Lung (tissue), 11 donors: ENCODE measurements at regions not wholly inside any gene's neighbourhood (a gene's known extent, or its start where the extent isn't known, plus 50 kb on each side); places are given as distances from the start of the nearest gene placed in this dataset.

Source experiments
- ATAC-seq: fragments of 200-7000 bp; cut with Tn5 transposase; one replicate; pipeline ENCODE4 v1.9.1; 2020; ENCODE audit warnings: moderate number of reproducible peaks; ENCODE audit not compliant: insufficient read depth, low FRiP score
- DNase-seq, 3 donors: peaks; one replicate each; pipeline ENCODE4 v3.0.0-alpha.2; 2013 to 2017
- H3K27ac ChIP-seq, 2 donors: one replicate each; pipeline ENCODE4 v1.5.1; 2013; ENCODE audit warnings: mild to moderate bottlenecking in 2 of 2, moderate library complexity in 2 of 2, control low read depth in 1 of 2, inconsistent platforms in 1 of 2, low read depth in 1 of 2, low read length in 1 of 2
- H3K27me3 ChIP-seq, 3 donors: one replicate each; pipeline ENCODE4 v1.5.1; 2013; ENCODE audit warnings: low read length in 2 of 3; ENCODE audit not compliant: control insufficient read depth in 3 of 3, insufficient read depth in 3 of 3
- H3K36me3 ChIP-seq, 4 donors: one replicate each; pipeline ENCODE4 v1.5.1; 2013; ENCODE audit warnings: low read length in 4 of 4, mild to moderate bottlenecking in 1 of 4, moderate library complexity in 1 of 4; ENCODE audit not compliant: control insufficient read depth in 4 of 4, insufficient read depth in 4 of 4
- H3K4me1 ChIP-seq, 5 donors: one replicate each; pipeline ENCODE4 v1.5.1; 2013; ENCODE audit warnings: low read length in 5 of 5, mild to moderate bottlenecking in 2 of 5, moderate library complexity in 1 of 5; ENCODE audit not compliant: control insufficient read depth in 5 of 5, insufficient read depth in 5 of 5
- H3K4me3 ChIP-seq: one replicate; pipeline ENCODE4 v1.5.1; 2013; ENCODE audit warnings: mild to moderate bottlenecking, control low read depth, moderate library complexity
- H3K9ac ChIP-seq, 2 donors: one replicate each; pipeline ENCODE4 v1.5.1; 2013; ENCODE audit warnings: low read length in 2 of 2, control low read depth in 1 of 2; ENCODE audit not compliant: insufficient read depth in 1 of 2
- H3K9me3 ChIP-seq, 4 donors: one replicate each; pipeline ENCODE4 v1.5.1; 2013; ENCODE audit warnings: low read length in 3 of 4, mild to moderate bottlenecking in 1 of 4, moderate library complexity in 1 of 4; ENCODE audit not compliant: control insufficient read depth in 4 of 4, insufficient read depth in 3 of 4
- CTCF ChIP-seq: IDR thresholded peaks from 2 replicates; pipeline ENCODE4 v1.5.1; 2012; ENCODE audit warnings: mild to moderate bottlenecking; ENCODE audit errors: control extremely low read depth, extremely low read depth
- WGBS, 2 donors: extraction: QIAGEN DNeasy Blood & Tissue Kit; methylation state at CpG; one replicate each; pipeline ENCODE4 v1.1.7; 2013; 5-methylcytosine and 5-hydroxymethylcytosine counted together
- donor health status: control.
- donor health status: control.
- donor health status: Bipolar disorder and iron deficiency.
- donor health status: healthy.
- donor health status: DM: yes; HTN: yes; CAD: no.

DNA sequence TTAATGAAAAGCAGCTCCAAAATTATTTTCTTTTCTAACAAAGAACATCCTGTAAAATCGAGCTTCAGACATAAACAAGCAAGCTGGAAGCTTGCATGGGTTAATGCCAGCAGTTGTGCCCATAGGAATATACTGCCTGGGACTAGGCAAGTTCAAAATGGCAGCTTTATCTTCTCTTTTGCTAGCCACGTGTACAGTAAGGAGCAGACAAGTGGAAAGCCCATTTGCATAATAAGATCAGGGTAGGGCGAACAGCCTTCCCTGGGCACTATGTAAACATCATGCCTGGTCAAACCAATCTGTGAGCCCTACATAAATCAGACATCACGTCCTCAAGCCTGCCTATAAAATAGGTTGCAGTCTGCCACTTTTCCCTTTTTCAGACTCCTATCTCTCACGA, 489.7 kb downstream of the RFC3 start:
- Histone ChIP-seq H3K9ac (no peak overlapping the region), H3K4me3 (no peak overlapping the region), H3K27ac (no peak overlapping the region), H3K36me3 (no peaks in the 10 kb centered on the region), H3K9me3 (peaks cover 0 to 4% (median under 1%) of the 10 kb centered on the region in 4 donors), H3K27me3 (no peaks in the 10 kb centered on the region), H3K4me1 (no peaks in the 10 kb centered on the region)
- 67 to 79% methylated on average over 5 of the region's 5 CpGs for WGBS, 2 donors
- ATAC-seq (no peak), DNase-seq (no peak)
- no peak for TF ChIP-seq CTCF

GRCh38 chr13:34308725-34309124, 490.8 kb downstream of the RFC3 start:
- TF ChIP-seq CTCF, result no peak
- no peaks in the 10 kb centered on the region for H3K36me3 ChIP-seq
- no peak overlapping the region for H3K27ac ChIP-seq
- H3K4me3 ChIP-seq, result no peak overlapping the region
- H3K27me3 ChIP-seq, result no peaks in the 10 kb centered on the region
- DNase-seq (no peak), ATAC-seq (no peak)
- WGBS, 2 donors, result 84 to 96% methylated on average over 1 of the region's 1 CpG
- no peaks in the 10 kb centered on the region for H3K9me3 ChIP-seq
- no peak overlapping the region for H3K9ac ChIP-seq
- no peaks in the 10 kb centered on the region for H3K4me1 ChIP-seq

DNA sequence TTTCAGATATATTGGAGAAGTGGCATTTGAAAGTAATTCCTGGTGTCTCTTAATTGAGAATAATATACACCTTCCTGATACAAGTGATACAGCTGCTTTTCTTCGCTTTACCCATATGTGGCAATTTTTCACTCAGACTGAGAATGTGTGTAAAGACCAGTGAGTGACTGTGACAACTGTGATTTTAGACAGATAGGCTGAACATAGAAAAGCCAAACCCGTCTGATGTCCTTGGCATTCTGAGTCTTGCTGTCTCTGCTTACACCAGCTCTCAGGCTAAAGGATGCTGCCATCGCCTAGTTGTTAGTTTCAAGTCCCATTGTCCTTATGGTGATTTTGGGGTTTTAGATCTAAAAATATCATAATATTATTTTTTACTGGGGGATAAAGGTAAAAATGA, 492.6 kb downstream of the RFC3 start:
- no peak for TF ChIP-seq CTCF
- no peak for ATAC-seq
- no peaks in the 10 kb centered on the region for H3K36me3 ChIP-seq
- no peak for DNase-seq
- no peak overlapping the region for H3K27ac ChIP-seq
- H3K9ac ChIP-seq, result no peak overlapping the region
- WGBS, 2 donors, result 87 to 91% methylated on average over 3 of the region's 3 CpGs
- no peaks in the 10 kb centered on the region for H3K4me1 ChIP-seq
- H3K4me3 ChIP-seq, result no peak overlapping the region
- H3K27me3 ChIP-seq, result no peaks in the 10 kb centered on the region
- H3K9me3 ChIP-seq, result no peaks in the 10 kb centered on the region

- H3K27ac ChIP-seq, result no peak overlapping the region
- no peaks in the 10 kb centered on the region for H3K27me3 ChIP-seq
- no peaks in the 10 kb centered on the region for H3K36me3 ChIP-seq
- no peak overlapping the region for H3K4me3 ChIP-seq
- no peaks in the 10 kb centered on the region for H3K4me1 ChIP-seq
- H3K9me3 ChIP-seq, result no peaks in the 10 kb centered on the region
- DNase-seq, result no peak
- ATAC-seq, result no peak
- no peak overlapping the region for H3K9ac ChIP-seq
- no peak for TF ChIP-seq CTCF
Measured at GRCh38 chr13:34311251-34311650, 493.3 kb downstream of the RFC3 start.
